ENCODE measurements at regions not wholly inside any gene's neighbourhood (a gene's known extent, or its start where the extent isn't known, plus 50 kb on each side); places are given as distances from the start of the nearest gene placed in this dataset.

DNA sequence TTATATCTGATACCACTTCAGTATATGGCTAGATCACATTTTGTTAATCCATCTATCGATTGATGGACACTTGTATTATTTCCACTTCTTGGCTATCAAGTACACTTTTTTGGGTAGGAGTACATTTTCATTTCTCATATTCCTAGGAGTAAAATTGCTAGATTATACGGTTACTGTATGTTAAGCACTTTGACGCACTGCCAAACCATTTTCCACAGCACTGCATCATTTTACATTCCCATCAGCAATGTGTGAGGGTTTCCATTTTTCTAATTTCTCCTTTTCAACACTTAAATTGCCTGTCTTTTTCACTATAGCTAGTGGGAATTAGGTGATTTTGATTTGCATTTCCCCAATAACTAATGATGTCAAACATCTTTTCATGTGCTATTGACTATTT lies 179.3 kb upstream of the B3GAT1 start:
- CTCF ChIA-PET (ENCODE audit: low intra/inter-chr PET ratio) = no interaction called here
- no peak for FAIRE-seq
- no peaks in the 10 kb centered on the region for H3K9me3 ChIP-seq (replicated peaks; ENCODE audit: control insufficient read depth, insufficient read depth, low read depth, low read length)
- in situ Hi-C loops (cut with MboI) = no loop called here
- no peak overlapping the region for H2AFZ ChIP-seq (ENCODE audit: low read depth, low read length)
- H3K4me2 ChIP-seq (ENCODE audit: insufficient read depth, low read length) = no peak overlapping the region
- no peaks in the 10 kb centered on the region for H3K4me1 ChIP-seq (replicated peaks in 1 of 2; ENCODE audit: control insufficient read depth in 2 of 2, insufficient read depth in 2 of 2, low read length in 2 of 2)
- ATAC-seq = no peak
- intact Hi-C loops (cut with micrococcal nuclease) = loop anchor here (5.0 kb wide), 1 partner anchor 136 kb away; no protein-coding TSS in a partner anchor
- BruUV-seq (replicated peaks) = no TSS peak
- 5% methylated on average over 3 of the region's 3 CpGs for WGBS (ENCODE audit: insufficient coverage, low coverage, missing lambda C conversion rate)
- H3K27me3 ChIP-seq (ENCODE audit: control insufficient read depth in 2 of 2, insufficient read depth in 2 of 2, low read length in 2 of 2) = peaks cover 0 to 4% of the 10 kb centered on the region in 2 experiments; a peak in 1 of 5 replicates
- TF ChIP-seq DDX20 (tag; IDR thresholded peaks at IDR 0.05; ENCODE audit: low read depth) = no peak
- TF ChIP-seq TRIM24 (IDR thresholded peaks at IDR 0.05) = no peak
- no peak for TF ChIP-seq ILK (tag; IDR thresholded peaks at IDR 0.05; ENCODE audit: borderline replicate concordance, low read depth)
- no peak for TF ChIP-seq XRCC3 (IDR thresholded peaks at IDR 0.05)
- no peak for TF ChIP-seq NEUROD1 (IDR thresholded peaks at IDR 0.05; ENCODE audit: borderline replicate concordance, low read depth, low read length, partially characterized antibody)
- TF ChIP-seq, protein P1, sequence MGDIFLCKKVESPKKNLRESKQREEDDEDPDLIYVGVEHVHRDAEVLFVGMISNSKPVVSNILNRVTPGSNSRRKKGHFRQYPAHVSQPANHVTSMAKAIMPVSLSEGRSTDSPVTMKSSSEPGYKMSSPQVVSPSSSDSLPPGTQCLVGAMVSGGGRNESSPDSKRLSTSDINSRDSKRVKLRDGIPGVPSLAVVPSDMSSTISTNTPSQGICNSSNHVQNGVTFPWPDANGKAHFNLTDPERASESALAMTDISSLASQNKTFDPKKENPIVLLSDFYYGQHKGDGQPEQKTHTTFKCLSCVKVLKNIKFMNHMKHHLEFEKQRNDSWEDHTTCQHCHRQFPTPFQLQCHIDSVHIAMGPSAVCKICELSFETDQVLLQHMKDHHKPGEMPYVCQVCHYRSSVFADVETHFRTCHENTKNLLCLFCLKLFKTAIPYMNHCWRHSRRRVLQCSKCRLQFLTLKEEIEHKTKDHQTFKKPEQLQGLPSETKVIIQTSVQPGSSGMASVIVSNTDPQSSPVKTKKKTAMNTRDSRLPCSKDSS (IDR thresholded peaks at IDR 0.05; ENCODE audit: low read depth, partially characterized antibody) = no peak
- TF ChIP-seq MYBL2 (IDR thresholded peaks at IDR 0.05; ENCODE audit: low read depth) = no peak
- no peak for TF ChIP-seq MYBL2 (CRISPR knock-in tag; IDR thresholded peaks at IDR 0.05; ENCODE audit: borderline replicate concordance)
- TF ChIP-seq JUN (IDR thresholded peaks at IDR 0.05; ENCODE audit: borderline replicate concordance, low read depth, low read length) = no peak
- no peak for TF ChIP-seq JUN (CRISPR knock-in tag; IDR thresholded peaks at IDR 0.05; ENCODE audit: borderline replicate concordance)
- H3K36me3 ChIP-seq (ENCODE audit: control insufficient read depth, insufficient read depth, low read length) = no peaks in the 10 kb centered on the region
- no peaks in the 10 kb centered on the region for H4K20me1 ChIP-seq (replicated peaks; ENCODE audit: control insufficient read depth, insufficient read depth, low read length)
- H3K79me2 ChIP-seq (ENCODE audit: control insufficient read depth, insufficient read depth, low read length) = no peaks in the 10 kb centered on the region
- POLR2A ChIA-PET = no interaction called here
- no peak for DNase-seq (ENCODE audit: extremely low read depth in 1 of 4, low spot score in 3 of 4)
- no peak overlapping the region for H3K9ac ChIP-seq (ENCODE audit: insufficient read depth in 1 of 2, low read depth in 2 of 2, low read length in 2 of 2)
- no peak overlapping the region for H3K4me3 ChIP-seq
- no peaks in the 10 kb centered on the region for H3K9me1 ChIP-seq (ENCODE audit: control insufficient read depth, insufficient read depth, low read length)
- H3K27ac ChIP-seq (ENCODE audit: extremely low read depth, low read depth, low read length) = no peak overlapping the region
